Esophagus squamous epithelium (tissue), 5 donors: ENCODE measurements at regions not wholly inside any gene's neighbourhood (a gene's known extent, or its start where the extent isn't known, plus 50 kb on each side); places are given as distances from the start of the nearest gene placed in this dataset.

Experiments
- DNase-seq: peaks from one replicate; lab custom pipeline; 2025; lab: John Stamatoyannopoulos, UW
- H3K27ac ChIP-seq, 4 donors: fragments of 200-600 bp; sonication (generic); one replicate each; pipeline ENCODE4 v1.5.1; 2016 to 2019; ENCODE audit warnings: mild to moderate bottlenecking in 1 of 4
- H3K27me3 ChIP-seq, 4 donors: fragments of 200-600 bp; sonication (generic); 1 replicate in 3 of 4; 2 replicates in 1 of 4; pipeline versions ENCODE4 v1.5.1 to v1.6.0; 2017 to 2021; ENCODE audit warnings: antibody characterized with exemption in 1 of 4
- H3K36me3 ChIP-seq, 3 donors: fragments of 200-600 bp; sonication (generic); one replicate each; pipeline ENCODE4 v1.5.1; 2016 to 2019
- H3K4me1 ChIP-seq, 3 donors: fragments of 200-600 bp; sonication (generic); one replicate each; pipeline ENCODE4 v1.5.1; 2017 to 2019
- H3K4me3 ChIP-seq, 4 donors: fragments of 200-600 bp; sonication (generic); 1 replicate in 3 of 4; 2 replicates in 1 of 4; pipeline ENCODE4 v1.5.1; 2016 to 2019; ENCODE audit warnings: mild to moderate bottlenecking in 2 of 4, moderate library complexity in 1 of 4
- H3K9me3 ChIP-seq, 3 donors: fragments of 200-600 bp; sonication (generic); one replicate each; pipeline ENCODE4 v1.5.1; 2016 to 2019
- CTCF ChIP-seq, 6 experiments: fragments of 450-650 bp in 4 of 6; fragments of 200-600 bp in 2 of 6; sonication (generic) in 2 of 6; IDR thresholded peaks; one replicate each; pipeline ENCODE4 v1.5.1; 2016 to 2019; ENCODE audit warnings: antibody characterized with exemption in 6 of 6, mild to moderate bottlenecking in 4 of 6, moderate library complexity in 4 of 6
- POLR2A ChIP-seq, 4 donors: fragments of 450-650 bp; IDR thresholded peaks; one replicate each; pipeline ENCODE4 v1.6.1; 2017; ENCODE audit warnings: antibody characterized with exemption in 4 of 4, mild to moderate bottlenecking in 4 of 4, moderate library complexity in 3 of 4
- WGBS, 2 donors: methylation state at CpG; one replicate each; pipeline ENCODE4 v1.1.5; 2018; 5-methylcytosine and 5-hydroxymethylcytosine counted together
- intact Hi-C: fragments of 100-400 bp; cut with DNase I; formaldehyde crosslinking; loops from one replicate; pipeline ENCODE4 v1.15.0; 2022
- donor health status: DM: yes; HTN: yes; CAD: no.

GRCh38 chr5:97657239-97657638, 474.2 kb upstream of the RIOK2 start:
- H3K27me3 ChIP-seq: no peaks in the 10 kb centered on the region
- H3K4me3 ChIP-seq: no peak overlapping the region
- 67 to 85% methylated on average over 1 of the region's 1 CpG for WGBS, 2 donors
- no peak overlapping the region for H3K27ac ChIP-seq
- no peaks in the 10 kb centered on the region for H3K36me3 ChIP-seq
- DNase-seq: no peak
- no peaks in the 10 kb centered on the region for H3K4me1 ChIP-seq
- intact Hi-C loops: no loop called here
- H3K9me3 ChIP-seq: no peaks in the 10 kb centered on the region
- TF ChIP-seq CTCF (IDR thresholded peaks at IDR 0.05): no peak
- no peak for TF ChIP-seq POLR2A (IDR thresholded peaks at IDR 0.05)

GRCh38 chr5:97658116-97658900, 475.3 kb upstream of the RIOK2 start:
- Histone ChIP-seq H3K27me3 (no peaks in the 10 kb centered on the region), H3K4me3 (no peak overlapping the region), H3K36me3 (no peaks in the 10 kb centered on the region), H3K4me1 (no peaks in the 10 kb centered on the region), H3K27ac (no peak overlapping the region), H3K9me3 (no peaks in the 10 kb centered on the region)
- TF ChIP-seq POLR2A (IDR thresholded peaks at IDR 0.05) (no peak), CTCF (IDR thresholded peaks at IDR 0.05) (no peak)
- intact Hi-C loops: no loop called here
- DNase-seq: no peak
- 51 to 52% methylated on average over 4 of the region's 4 CpGs for WGBS, 2 donors

GRCh38 chr5:97666783-97667182, 483.7 kb upstream of the RIOK2 start:
- Histone ChIP-seq H3K4me3 (no peak overlapping the region), H3K27ac (no peak overlapping the region), H3K27me3 (no peaks in the 10 kb centered on the region), H3K36me3 (no peaks in the 10 kb centered on the region), H3K9me3 (no peaks in the 10 kb centered on the region), H3K4me1 (no peaks in the 10 kb centered on the region)
- no peak for TF ChIP-seq POLR2A (IDR thresholded peaks at IDR 0.05)
- TF ChIP-seq CTCF (IDR thresholded peaks at IDR 0.05): no peak
- DNase-seq: no peak
- intact Hi-C loops: no loop called here
- 64 to 73% methylated on average over 2 of the region's 2 CpGs for whole genome bisulfite sequencing, 2 donors

- Histone ChIP-seq H3K4me1 (no peaks in the 10 kb centered on the region), H3K27ac (no peak overlapping the region), H3K4me3 (no peak overlapping the region), H3K9me3 (no peaks in the 10 kb centered on the region), H3K27me3 (no peaks in the 10 kb centered on the region), H3K36me3 (no peaks in the 10 kb centered on the region)
- DNase-seq: no peak
- TF ChIP-seq POLR2A (IDR thresholded peaks at IDR 0.05) (no peak), CTCF (IDR thresholded peaks at IDR 0.05) (no peak)
- intact Hi-C loops: no loop called here
These were observed 487.4 kb upstream of the RIOK2 start for GRCh38 chr5:97670447-97670846.

GRCh38 chr5:97676608-97677007, 493.6 kb upstream of the RIOK2 start:
- Histone ChIP-seq H3K4me1 (no peaks in the 10 kb centered on the region), H3K4me3 (no peak overlapping the region), H3K27ac (no peak overlapping the region), H3K9me3 (no peaks in the 10 kb centered on the region), H3K36me3 (no peaks in the 10 kb centered on the region), H3K27me3 (no peaks in the 10 kb centered on the region)
- no peak for DNase-seq
- 75 to 87% methylated on average over 3 of the region's 3 CpGs for WGBS, 2 donors
- intact Hi-C loops: no loop called here
- no peak for TF ChIP-seq POLR2A (IDR thresholded peaks at IDR 0.05)
